Renal cortex interstitium (tissue), 11 donors: ENCODE measurements at regions not wholly inside any gene's neighbourhood (a gene's known extent, or its start where the extent isn't known, plus 50 kb on each side); places are given as distances from the start of the nearest gene placed in this dataset.
A peak's percentile ranks its signal among the peaks of the same experiment; 100 is the strongest.

Experiments used
- DNase-seq, 11 donors: peaks; one replicate each; pipeline ENCODE4 v3.0.0-alpha.2; 2013; ENCODE audit warnings: low read depth in 9 of 11, low spot score in 4 of 11; ENCODE audit errors: extremely low read depth in 1 of 11

GRCh38 chr4:177194906-177195305, 114.8 kb upstream of the NEIL3 start:
- DNase-seq = no peak

- DNase-seq = no peak
Measured at GRCh38 chr4:177196615-177197014, 113.1 kb upstream of the NEIL3 start.

GRCh38 chr4:177201614-177202013, 108.1 kb upstream of the NEIL3 start:
- DNase-seq = no peak

GRCh38 chr4:177204126-177204525, 105.5 kb upstream of the NEIL3 start:
- no peak for DNase-seq

GRCh38 chr4:177214935-177215334, 94.7 kb upstream of the NEIL3 start:
- DNase-seq = no peak

DNA sequence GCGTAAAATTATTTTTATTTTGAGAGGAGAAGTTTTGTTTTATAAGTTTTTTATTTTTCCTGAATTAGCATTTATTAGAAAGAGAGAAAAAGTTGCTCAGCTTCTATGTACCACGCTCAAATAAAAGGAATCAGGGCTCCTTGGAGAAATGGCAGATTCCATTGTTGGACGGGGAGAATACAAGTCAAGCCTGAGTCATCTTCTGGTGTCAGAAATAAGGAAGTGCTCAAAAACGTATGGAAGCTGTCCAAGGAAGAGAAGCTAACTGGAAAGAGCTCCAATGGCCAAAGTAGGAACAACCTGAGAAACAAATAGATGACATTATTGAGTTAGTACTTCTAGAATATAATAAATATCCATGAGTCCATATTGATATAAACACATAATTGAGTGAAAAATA, 89.3 kb upstream of the NEIL3 start:
- no peak for DNase-seq

DNA sequence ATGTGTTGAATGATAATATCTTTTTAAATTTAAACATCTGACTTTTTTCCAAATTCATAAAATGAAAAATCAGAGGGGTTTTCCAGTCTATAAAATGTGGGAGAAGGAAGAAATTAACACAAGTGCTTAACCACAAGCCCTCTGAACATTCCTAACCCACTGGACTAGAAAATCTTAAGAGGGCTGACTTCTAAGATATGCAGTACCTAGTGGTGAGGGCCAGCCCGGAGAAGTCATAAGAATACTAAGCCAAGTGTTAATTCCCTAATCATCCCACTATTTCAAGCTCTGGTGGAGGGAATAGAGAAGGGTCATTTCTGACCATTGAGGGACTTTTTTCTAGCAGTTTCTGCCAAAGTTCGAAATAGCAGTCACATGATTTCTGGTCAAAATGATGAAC, 86.9 kb upstream of the NEIL3 start:
- DNase-seq = peak in 2 of 11 donors; percentile 7 to 28

DNA sequence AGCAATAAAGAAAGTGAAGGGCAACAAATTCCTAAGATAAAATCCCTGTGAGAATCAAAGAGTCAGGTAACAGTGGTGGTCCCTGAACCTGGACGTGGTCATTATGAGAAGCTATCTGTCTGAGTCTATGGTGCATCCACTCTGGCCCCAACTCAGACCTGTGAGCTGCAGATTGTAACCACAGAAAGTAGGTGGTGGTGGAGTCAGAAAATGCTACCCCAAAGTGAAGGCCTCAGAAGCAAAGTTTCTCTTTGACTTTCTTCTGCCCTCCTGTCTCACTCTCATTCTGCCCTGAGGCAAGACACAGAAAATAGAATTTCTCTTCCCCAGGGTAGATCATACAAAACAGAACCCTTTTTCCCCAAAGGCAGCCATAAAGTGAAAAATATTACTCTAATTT, 84.1 kb upstream of the NEIL3 start:
- DNase-seq = no peak

DNA sequence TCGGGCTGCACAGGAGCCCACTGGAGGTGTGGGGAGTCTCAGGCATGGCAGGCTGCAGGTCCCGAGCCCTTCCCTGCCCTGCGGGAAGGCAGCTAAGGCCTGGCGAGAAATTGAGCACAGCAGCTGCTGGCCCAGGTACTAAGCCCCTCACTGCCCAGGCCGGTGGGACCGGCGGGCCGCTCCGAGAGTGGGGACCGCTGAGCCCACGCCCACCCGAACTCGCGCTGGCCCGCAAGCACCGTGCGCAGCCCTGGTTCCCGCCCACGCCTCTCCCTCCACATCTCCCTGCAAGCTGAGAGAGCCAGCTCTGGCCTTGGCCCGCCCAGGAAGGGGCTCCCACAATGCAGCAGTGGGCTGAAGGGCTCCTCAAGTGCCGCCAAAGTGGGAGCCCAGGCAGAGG, 82.0 kb upstream of the NEIL3 start:
- no peak for DNase-seq

- DNase-seq = no peak
Measured at GRCh38 chr4:177228599-177228998, 81.1 kb upstream of the NEIL3 start.

DNA sequence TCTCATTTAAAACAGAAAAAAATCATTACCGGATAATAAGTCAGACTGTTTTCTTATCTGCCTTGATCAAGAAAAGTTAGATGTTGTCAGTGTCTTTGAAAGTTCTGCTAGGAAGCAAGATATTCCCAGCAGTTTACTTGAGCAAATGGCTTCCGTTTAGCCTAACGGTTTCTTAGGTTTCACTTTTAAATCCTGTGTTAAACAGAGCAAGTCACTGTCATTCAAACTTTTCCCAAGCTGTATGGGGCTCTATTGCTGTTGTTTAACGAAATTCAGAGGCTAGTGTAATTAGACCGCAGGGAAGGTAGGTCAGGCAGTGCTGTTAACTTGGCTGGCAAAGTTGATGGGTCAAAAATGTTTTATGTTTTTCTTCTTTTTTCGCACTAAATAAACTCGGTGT, 80.3 kb upstream of the NEIL3 start:
- peak in 1 of 11 donors; percentile 16 for DNase-seq

DNA sequence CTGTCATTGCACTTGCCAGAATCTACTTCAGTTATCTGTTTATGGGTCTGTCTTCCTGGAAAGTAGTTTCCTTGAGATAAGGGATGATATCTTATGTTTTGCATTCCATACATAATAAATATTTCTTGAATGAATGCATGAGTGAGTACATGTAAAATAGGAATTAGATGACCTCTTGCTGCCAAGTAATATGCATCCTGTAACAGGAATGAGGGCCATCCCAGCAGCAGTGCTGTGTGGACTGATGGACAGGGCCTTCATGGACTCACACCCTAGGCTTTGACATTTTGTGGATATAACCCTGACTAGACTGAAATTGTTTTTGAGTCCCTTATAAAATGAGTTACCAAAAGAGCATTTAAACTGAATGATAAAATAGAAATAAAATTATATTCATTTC, 77.2 kb upstream of the NEIL3 start:
- DNase-seq = no peak

DNA sequence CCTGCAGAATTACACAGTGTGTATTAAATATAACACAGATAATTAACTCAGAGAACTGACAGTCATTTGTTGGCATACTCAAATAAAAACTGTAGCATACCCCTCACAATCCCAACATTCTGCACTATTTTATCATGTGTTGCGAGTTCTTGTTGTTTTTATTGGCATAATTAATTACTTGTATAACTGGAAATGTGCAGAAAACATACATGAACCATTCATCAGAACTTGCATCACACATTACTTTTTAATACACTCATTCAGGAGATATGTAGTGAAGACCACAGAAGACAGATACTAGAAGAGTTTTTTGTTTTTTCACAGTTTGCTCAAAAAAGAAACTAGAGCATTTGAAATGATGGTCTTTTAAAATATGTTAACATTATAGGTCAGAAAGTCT, 74.6 kb upstream of the NEIL3 start:
- DNase-seq = no peak

DNA sequence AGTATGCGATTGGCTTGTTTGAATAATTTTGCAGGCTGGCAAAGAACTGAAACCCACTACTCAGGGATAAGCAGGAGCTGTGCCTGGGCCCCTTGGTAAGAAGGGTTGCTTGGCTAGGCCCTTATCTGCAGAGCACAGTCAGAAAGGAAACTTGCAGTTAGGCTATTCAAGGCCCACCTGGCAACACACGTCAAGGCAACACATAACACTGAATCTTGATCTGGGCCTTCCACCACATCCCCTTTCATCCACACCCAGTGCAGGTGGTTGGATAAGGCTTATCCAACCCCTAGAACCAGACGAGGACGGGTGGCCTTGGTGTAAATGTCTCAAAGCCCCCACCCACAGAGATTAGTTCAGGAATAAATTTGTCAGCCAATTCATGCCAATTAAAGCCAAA, 72.8 kb upstream of the NEIL3 start:
- DNase-seq = no peak

GRCh38 chr4:177237291-177237690, 72.4 kb upstream of the NEIL3 start:
- DNase-seq = no peak

- no peak for DNase-seq
Measured at GRCh38 chr4:177239477-177239876, 70.2 kb upstream of the NEIL3 start.

GRCh38 chr4:177239878-177240277, 69.8 kb upstream of the NEIL3 start:
- DNase-seq = no peak

- no peak for DNase-seq
Measured at GRCh38 chr4:177242651-177243286, 66.9 kb upstream of the NEIL3 start.

- no peak for DNase-seq
Measured at GRCh38 chr4:177246641-177247584, 62.8 kb upstream of the NEIL3 start.

DNA sequence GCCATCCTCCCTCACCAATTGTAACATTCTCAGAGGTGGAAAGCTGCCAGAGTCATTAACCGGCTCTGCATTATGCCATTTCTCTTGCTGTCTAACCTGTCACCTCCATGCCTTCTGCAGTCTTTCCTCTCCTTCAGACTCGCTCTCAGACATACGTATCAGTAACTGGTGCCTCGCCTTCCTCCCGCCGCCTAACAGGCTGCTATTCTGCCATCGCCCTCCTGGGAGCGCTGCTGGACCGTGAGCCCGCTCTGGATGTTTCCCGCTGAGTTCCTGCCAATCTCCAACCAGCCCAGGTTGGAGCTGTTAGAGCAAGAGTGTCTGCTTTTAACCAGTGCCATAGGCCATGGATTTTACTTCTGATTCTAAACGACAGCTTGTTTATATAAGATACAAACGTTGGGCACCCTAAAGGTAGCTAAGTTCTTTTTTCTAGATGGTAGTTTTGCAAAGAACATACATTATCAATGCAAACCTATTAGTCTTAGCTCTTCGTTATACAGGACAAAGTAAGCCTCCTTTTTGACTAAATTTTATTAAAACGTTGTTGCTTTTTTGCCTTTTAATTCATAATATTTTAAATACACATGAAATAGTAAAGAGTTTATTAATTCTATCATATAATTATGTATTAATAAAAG, 59.5 kb upstream of the NEIL3 start:
- peak; percentile 27 to 66 (median 51) for DNase-seq
